ENCODE measurements at regions not wholly inside any gene's neighbourhood (a gene's known extent, or its start where the extent isn't known, plus 50 kb on each side); places are given as distances from the start of the nearest gene placed in this dataset.

DNA sequence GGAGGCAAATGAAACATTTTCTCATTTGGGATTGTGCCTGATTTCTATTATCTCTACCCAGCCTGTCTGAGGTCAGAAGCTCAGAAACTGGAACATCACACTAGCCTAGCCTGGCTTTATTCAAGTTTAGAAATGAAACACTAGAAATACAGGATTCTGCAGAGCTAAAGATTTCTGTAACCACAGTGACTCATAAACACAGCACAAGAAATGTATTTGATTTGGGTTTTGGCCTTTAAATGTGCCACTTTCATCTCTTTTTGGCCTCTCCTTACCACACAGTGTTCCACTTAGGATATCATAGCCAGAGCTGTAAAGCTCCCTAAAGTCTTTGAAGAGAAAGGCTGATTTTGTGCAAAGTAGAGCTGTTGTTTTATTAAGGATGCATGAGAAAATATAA is 307.5 kb downstream of the EMP1 start:
- ATAC-seq (peak; percentile 56), DNase-seq (ENCODE audit: low read depth, low spot score) (no peak)
- peaks cover 24 to 28% of the 10 kb centered on the region in 2 experiments for H3K4me1 ChIP-seq (ENCODE audit: control insufficient read depth in 1 of 2, insufficient read depth in 2 of 2, low read length in 2 of 2)
- H3K9me2 ChIP-seq (ENCODE audit: insufficient read depth): no peaks in the 10 kb centered on the region
- no peak for TF ChIP-seq EGR1 (IDR thresholded peaks at IDR 0.05; ENCODE audit: low read depth)
- TF ChIP-seq, protein P1, sequence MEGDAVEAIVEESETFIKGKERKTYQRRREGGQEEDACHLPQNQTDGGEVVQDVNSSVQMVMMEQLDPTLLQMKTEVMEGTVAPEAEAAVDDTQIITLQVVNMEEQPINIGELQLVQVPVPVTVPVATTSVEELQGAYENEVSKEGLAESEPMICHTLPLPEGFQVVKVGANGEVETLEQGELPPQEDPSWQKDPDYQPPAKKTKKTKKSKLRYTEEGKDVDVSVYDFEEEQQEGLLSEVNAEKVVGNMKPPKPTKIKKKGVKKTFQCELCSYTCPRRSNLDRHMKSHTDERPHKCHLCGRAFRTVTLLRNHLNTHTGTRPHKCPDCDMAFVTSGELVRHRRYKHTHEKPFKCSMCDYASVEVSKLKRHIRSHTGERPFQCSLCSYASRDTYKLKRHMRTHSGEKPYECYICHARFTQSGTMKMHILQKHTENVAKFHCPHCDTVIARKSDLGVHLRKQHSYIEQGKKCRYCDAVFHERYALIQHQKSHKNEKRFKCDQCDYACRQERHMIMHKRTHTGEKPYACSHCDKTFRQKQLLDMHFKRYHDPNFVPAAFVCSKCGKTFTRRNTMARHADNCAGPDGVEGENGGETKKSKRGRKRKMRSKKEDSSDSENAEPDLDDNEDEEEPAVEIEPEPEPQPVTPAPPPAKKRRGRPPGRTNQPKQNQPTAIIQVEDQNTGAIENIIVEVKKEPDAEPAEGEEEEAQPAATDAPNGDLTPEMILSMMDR (IDR thresholded peaks at IDR 0.05 in 2 of 3, conservative IDR thresholded peaks at IDR 0.05 in 1 of 3; ENCODE audit: borderline replicate concordance in 1 of 3, insufficient read depth in 1 of 3, low read depth in 2 of 3, low read length in 2 of 3): no peak
- no peak for TF ChIP-seq EZH2phosphoT487 (IDR thresholded peaks at IDR 0.05; ENCODE audit: borderline replicate concordance)
- no peak for TF ChIP-seq CBX3 (IDR thresholded peaks at IDR 0.05; ENCODE audit: low read depth)
- no peak for TF ChIP-seq POLR2A (IDR thresholded peaks at IDR 0.05; ENCODE audit: borderline replicate concordance, extremely low read depth, insufficient read depth, insufficient read length)
- TF ChIP-seq, protein P2, sequence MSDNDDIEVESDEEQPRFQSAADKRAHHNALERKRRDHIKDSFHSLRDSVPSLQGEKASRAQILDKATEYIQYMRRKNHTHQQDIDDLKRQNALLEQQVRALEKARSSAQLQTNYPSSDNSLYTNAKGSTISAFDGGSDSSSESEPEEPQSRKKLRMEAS (IDR thresholded peaks at IDR 0.05): no peak
- TF ChIP-seq CEBPB (IDR thresholded peaks at IDR 0.05; ENCODE audit: low read depth): no peak
- TF ChIP-seq SP1 (IDR thresholded peaks at IDR 0.05; ENCODE audit: low read depth): peak; percentile 37
- TF ChIP-seq, protein P3, sequence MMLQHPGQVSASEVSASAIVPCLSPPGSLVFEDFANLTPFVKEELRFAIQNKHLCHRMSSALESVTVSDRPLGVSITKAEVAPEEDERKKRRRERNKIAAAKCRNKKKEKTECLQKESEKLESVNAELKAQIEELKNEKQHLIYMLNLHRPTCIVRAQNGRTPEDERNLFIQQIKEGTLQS (IDR thresholded peaks at IDR 0.05): no peak
- TF ChIP-seq POLR2AphosphoS5 (IDR thresholded peaks at IDR 0.05; ENCODE audit: low read depth, low read length): no peak
- no peak for TF ChIP-seq EZH2 (IDR thresholded peaks at IDR 0.05)
- TF ChIP-seq FOSL1 (IDR thresholded peaks at IDR 0.05; ENCODE audit: low read depth): peak; percentile 14; the same call in 1 of the 2 replicates
- no peak for TF ChIP-seq ZNF274 (IDR thresholded peaks at IDR 0.05; ENCODE audit: low read depth, low read length)
- TF ChIP-seq, protein P4, sequence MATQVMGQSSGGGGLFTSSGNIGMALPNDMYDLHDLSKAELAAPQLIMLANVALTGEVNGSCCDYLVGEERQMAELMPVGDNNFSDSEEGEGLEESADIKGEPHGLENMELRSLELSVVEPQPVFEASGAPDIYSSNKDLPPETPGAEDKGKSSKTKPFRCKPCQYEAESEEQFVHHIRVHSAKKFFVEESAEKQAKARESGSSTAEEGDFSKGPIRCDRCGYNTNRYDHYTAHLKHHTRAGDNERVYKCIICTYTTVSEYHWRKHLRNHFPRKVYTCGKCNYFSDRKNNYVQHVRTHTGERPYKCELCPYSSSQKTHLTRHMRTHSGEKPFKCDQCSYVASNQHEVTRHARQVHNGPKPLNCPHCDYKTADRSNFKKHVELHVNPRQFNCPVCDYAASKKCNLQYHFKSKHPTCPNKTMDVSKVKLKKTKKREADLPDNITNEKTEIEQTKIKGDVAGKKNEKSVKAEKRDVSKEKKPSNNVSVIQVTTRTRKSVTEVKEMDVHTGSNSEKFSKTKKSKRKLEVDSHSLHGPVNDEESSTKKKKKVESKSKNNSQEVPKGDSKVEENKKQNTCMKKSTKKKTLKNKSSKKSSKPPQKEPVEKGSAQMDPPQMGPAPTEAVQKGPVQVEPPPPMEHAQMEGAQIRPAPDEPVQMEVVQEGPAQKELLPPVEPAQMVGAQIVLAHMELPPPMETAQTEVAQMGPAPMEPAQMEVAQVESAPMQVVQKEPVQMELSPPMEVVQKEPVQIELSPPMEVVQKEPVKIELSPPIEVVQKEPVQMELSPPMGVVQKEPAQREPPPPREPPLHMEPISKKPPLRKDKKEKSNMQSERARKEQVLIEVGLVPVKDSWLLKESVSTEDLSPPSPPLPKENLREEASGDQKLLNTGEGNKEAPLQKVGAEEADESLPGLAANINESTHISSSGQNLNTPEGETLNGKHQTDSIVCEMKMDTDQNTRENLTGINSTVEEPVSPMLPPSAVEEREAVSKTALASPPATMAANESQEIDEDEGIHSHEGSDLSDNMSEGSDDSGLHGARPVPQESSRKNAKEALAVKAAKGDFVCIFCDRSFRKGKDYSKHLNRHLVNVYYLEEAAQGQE (IDR thresholded peaks at IDR 0.05; ENCODE audit: low read depth): no peak
- TF ChIP-seq JUND (IDR thresholded peaks at IDR 0.05): peak; percentile 33; the same call in 1 of the 2 replicates
- no peak for TF ChIP-seq SRF (IDR thresholded peaks at IDR 0.05; ENCODE audit: low read depth)
- no peak for TF ChIP-seq ELF1 (IDR thresholded peaks at IDR 0.05; ENCODE audit: borderline replicate concordance, low read depth)
- TF ChIP-seq ZFX (IDR thresholded peaks at IDR 0.05): no peak
- TF ChIP-seq SIN3A (IDR thresholded peaks at IDR 0.05; ENCODE audit: low read depth): no peak
- TF ChIP-seq YY1 (IDR thresholded peaks at IDR 0.05; ENCODE audit: extremely low read depth, insufficient replicate concordance, low read depth, low read length): no peak
- TF ChIP-seq TCF7L2 (IDR thresholded peaks at IDR 0.05; ENCODE audit: borderline replicate concordance, extremely low read depth, insufficient read depth, insufficient read length): no peak
- TF ChIP-seq, protein P5, sequence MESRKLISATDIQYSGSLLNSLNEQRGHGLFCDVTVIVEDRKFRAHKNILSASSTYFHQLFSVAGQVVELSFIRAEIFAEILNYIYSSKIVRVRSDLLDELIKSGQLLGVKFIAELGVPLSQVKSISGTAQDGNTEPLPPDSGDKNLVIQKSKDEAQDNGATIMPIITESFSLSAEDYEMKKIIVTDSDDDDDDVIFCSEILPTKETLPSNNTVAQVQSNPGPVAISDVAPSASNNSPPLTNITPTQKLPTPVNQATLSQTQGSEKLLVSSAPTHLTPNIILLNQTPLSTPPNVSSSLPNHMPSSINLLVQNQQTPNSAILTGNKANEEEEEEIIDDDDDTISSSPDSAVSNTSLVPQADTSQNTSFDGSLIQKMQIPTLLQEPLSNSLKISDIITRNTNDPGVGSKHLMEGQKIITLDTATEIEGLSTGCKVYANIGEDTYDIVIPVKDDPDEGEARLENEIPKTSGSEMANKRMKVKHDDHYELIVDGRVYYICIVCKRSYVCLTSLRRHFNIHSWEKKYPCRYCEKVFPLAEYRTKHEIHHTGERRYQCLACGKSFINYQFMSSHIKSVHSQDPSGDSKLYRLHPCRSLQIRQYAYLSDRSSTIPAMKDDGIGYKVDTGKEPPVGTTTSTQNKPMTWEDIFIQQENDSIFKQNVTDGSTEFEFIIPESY (IDR thresholded peaks at IDR 0.05; ENCODE audit: extremely low read depth, insufficient replicate concordance, low read length): no peak
- H3K4me2 ChIP-seq (ENCODE audit: low read length): peak overlapping the region; percentile 12
- H3K9ac ChIP-seq (ENCODE audit: low read length): no peak overlapping the region
- no peaks in the 10 kb centered on the region for H4K20me1 ChIP-seq (ENCODE audit: insufficient read depth)
- no TSS peak for BruUV-seq (replicated peaks)
- POLR2A ChIA-PET: no interaction called here
- RAD21 ChIA-PET (ENCODE audit: low non-redundant PET in 1 of 2, low total read pairs in 2 of 2, uncharacterized antibody in 2 of 2, unreplicated experiment in 2 of 2): interaction anchor here in 1 of 2 experiments (0.8 kb wide), 1 partner anchor 478 kb away, joined by 4 read pairs; no protein-coding TSS in a partner anchor
- H3K9me3 ChIP-seq (ENCODE audit: control insufficient read depth in 1 of 2, insufficient read depth in 1 of 2, low read depth in 1 of 2, low read length in 2 of 2): no peaks in the 10 kb centered on the region
- H2AFZ ChIP-seq (ENCODE audit: low read depth, low read length, poor library complexity, severe bottlenecking): no peak overlapping the region
- CTCF ChIA-PET: interaction anchor here (1.2 to 1.7 kb wide), 2 partner anchors 31 to 142 kb away, joined by 4 to 8 read pairs; no protein-coding TSS in a partner anchor
- H3K27me3 ChIP-seq (ENCODE audit: insufficient read depth, low read length): no peaks in the 10 kb centered on the region
- H3K27ac ChIP-seq (ENCODE audit: low read depth, low read length): peak overlapping the region; percentile 73
- intact Hi-C loops (cut with micrococcal nuclease): no loop called here
- no peaks in the 10 kb centered on the region for H3K36me3 ChIP-seq (ENCODE audit: control insufficient read depth in 1 of 2, insufficient read depth in 2 of 2, low read length in 2 of 2)
- H3K79me2 ChIP-seq (ENCODE audit: insufficient read depth, low read length): no peaks in the 10 kb centered on the region
- no peak overlapping the region for H3K4me3 ChIP-seq (replicated peaks in 1 of 2; ENCODE audit: low read depth in 1 of 2, low read length in 2 of 2)

Data from HCT116 (cell line).